GM10248 (cell line): ENCODE measurements at regions not wholly inside any gene's neighbourhood (a gene's known extent, or its start where the extent isn't known, plus 50 kb on each side); places are given as distances from the start of the nearest gene placed in this dataset.

Experiments used
- CTCF ChIA-PET: fragments of 300-600 bp; sonication (Branson Sonifier 250); formaldehyde crosslinking; extraction: SDS; loops from one replicate; lab custom pipeline; 2021; ENCODE audit warnings: antibody characterized with exemption; lab: Yijun Ruan, JAX
- POLR2A ChIA-PET: fragments of 350-650 bp; sonication (Branson Sonifier 250); formaldehyde crosslinking; extraction: SDS; loops from one replicate; lab custom pipeline; 2020; ENCODE audit warnings: antibody characterized with exemption; lab: Yijun Ruan, JAX
- DNase-seq: peaks from one replicate; pipeline ENCODE4 v3.0.0; 2012; ENCODE audit errors: extremely low spot score
- TF ChIP-seq, protein P1 (sequence below): IDR thresholded peaks from 2 replicates; pipeline ENCODE4 v1.5.1; 2012; ENCODE audit warnings: mild to moderate bottlenecking, low read depth; ENCODE audit errors: extremely low read depth, missing control alignments, control extremely low read depth

DNA sequence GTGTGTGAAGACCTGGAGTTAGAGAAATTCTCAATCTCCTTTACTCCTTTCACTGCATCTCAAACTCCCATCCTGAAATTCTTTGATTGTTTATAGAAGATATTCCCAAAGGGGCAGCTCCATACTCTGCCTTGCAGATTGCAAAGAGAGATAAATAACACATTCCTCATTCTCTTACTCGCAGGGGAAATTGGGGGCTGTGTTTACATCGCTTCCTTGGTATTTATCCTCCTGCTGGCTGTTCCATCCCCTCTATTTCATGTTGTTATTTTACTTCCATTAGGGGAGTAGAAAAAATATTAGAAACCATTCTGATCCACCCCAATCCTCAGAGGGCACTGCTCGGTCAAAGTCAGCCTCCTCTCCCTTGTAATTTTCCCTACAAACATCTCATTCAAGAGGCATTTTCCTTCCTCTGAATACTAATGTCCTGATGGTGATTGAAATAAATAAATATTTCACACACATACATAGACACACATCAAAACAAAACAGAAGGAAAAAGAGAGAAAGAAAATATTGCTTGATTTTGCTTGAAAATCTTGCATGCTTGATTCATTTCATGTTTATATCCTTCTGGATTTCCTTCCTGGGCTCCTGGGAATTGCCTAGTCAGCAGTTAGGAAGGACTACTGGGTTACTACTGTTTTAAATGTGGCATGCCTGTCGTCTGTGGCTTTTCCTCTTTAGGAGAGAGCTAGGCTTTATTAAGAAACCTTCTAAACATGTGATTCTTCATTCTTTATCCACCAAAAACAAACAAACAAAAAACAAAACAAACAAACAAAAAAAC is 420.1 kb upstream of the PAPPA start:
- TF ChIP-seq, protein P1, sequence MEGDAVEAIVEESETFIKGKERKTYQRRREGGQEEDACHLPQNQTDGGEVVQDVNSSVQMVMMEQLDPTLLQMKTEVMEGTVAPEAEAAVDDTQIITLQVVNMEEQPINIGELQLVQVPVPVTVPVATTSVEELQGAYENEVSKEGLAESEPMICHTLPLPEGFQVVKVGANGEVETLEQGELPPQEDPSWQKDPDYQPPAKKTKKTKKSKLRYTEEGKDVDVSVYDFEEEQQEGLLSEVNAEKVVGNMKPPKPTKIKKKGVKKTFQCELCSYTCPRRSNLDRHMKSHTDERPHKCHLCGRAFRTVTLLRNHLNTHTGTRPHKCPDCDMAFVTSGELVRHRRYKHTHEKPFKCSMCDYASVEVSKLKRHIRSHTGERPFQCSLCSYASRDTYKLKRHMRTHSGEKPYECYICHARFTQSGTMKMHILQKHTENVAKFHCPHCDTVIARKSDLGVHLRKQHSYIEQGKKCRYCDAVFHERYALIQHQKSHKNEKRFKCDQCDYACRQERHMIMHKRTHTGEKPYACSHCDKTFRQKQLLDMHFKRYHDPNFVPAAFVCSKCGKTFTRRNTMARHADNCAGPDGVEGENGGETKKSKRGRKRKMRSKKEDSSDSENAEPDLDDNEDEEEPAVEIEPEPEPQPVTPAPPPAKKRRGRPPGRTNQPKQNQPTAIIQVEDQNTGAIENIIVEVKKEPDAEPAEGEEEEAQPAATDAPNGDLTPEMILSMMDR: no peak
- no peak for DNase-seq
- CTCF ChIA-PET: interaction anchor here (1.3 kb wide), 1 partner anchor 28 kb away, joined by 4 read pairs; no protein-coding TSS in a partner anchor
- POLR2A ChIA-PET: no interaction called here

DNA sequence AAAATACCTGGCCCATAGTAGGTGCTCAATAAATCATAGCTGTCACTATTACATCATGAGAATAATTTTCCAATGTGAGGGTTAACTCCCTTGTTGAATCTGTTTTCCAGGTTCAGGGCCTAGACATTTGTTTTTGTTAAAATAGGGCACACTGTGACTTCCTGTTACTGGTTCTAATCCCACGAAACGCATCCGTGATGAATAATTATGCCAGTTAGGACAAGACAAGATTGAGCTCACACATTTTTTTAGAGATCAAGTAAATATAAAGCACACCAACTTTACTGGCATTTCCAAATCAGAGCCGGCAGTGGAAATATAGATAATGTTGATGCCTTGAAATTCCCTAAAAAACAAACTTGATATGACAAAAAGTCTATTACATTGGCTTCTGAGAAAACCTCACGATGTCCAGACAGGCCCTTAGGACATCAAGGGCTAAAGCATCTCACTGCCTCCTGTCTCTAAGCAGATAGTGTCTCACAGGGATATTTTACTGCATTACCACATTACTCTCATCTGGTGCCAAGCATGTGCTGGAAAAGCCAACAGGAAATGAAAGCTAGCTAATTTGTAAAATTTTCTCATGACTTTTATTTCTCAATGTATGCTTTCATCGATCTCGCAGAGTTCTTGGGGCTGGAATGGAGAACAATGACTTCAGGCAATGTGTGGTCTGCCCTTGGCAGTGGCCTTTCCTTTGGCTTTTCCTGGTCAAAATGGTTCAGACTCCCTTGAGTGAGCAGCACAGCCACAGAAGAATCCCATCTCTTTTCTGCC is 414.3 kb upstream of the PAPPA start:
- ChIA-PET POLR2A (no interaction called here), CTCF (no interaction called here)
- no peak for DNase-seq
- TF ChIP-seq, protein P1: no peak

DNA sequence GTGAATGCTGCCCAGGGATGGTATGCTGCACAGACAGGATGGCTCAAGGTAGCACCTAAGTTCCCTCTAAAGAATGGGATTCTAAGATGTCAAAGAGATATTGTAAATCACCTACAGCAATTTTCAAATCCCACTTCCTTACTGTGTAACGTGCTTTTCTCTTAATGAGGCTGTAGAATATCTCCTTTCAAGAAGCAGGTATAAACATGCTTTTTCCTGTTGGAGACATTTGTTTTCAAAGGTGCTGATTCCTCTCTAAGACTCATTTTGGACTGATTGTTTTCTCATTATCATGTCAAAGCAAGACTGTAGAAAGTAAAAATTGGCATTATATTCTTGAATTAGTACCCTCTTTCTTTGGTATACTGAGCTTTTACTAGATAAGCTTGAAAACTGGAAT is 412.6 kb upstream of the PAPPA start:
- ChIA-PET POLR2A (no interaction called here), CTCF (no interaction called here)
- TF ChIP-seq, protein P1: no peak
- no peak for DNase-seq

DNA sequence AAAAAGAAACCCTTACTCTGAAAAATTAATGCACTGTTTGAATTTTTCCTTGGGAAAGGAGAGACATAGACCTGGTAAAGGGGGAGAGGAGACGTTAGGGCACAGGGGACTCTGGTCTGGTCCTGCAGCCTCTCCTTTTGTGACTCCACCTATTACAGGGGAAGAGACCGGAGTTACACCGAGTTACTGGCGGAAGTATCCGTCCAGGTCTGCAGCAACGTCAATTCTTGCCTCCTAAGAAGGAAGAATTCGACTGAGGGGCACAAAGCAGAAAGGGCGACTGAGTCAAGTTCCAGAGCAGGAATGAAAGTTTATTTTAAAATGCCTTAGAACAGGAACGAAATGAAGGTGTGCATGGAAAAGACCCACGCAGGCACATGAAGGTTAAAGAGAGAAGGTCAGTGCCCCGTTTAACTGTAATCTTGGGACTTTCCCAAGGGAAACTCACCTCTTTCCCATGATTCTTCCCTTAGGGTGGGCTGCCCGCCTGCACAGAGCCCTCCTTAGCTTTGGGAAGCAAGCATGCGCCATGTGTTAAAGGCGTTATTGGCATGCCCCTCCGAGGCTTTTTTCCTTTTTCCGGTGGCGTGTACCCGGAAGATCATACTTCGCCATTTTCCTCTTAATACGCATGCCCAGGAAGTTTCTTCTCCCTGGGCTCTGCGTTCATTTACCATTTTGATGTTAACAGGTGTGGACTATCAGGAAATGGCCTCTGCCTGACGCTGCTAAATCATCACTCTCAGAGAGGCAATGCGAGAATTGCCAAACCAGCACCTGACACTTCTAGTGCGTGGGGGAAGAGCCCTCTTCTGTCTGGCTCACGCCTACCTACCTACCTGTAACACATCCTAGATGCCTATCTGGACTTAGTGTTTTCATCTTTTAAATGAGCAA is 409.6 kb upstream of the PAPPA start:
- ChIA-PET CTCF (no interaction called here), POLR2A (no interaction called here)
- TF ChIP-seq, protein P1: no peak
- DNase-seq: no peak

DNA sequence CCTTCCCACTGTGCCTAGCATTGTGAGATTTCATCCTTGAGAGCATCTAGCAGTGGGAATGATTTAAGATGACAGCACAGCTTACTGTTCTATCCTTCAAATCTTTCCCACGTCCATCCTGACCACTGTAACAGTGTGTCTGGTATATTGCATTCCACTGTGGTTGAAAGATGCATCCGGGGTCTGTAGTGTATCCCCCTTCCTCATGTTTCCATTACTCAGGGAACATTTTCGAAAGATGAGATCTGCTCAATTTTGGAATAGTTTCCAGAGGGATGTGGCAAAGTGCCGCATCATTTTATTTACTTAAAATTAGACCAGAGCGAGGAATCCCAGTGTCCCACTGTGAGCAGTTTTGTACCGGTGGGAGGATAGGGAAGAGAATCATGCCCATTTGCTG is 407.1 kb upstream of the PAPPA start:
- TF ChIP-seq, protein P1: no peak
- POLR2A ChIA-PET: interaction anchor here (0.8 kb wide), 1 partner anchor 447 kb away, joined by 3 read pairs; no protein-coding TSS in a partner anchor
- DNase-seq: no peak
- CTCF ChIA-PET: no interaction called here

DNA sequence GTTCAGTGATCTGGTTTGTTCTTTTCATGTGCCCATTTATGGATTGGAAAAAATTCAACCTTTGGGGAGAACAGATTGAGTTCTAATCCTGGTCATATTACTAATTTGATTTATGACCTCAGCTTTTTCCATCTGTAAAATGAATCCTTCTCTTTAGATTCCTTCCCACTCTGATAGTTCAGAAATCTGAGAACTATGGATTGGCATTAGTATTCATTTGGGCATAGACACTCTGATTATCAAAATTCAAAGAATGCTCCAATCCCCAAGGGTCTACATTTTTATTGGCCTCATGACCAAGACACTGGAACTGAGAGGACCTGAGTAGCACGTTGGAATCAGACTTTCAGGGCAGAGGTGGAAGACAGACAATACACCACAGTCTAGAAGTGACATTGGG is 405.9 kb upstream of the PAPPA start:
- ChIA-PET POLR2A (no interaction called here), CTCF (no interaction called here)
- TF ChIP-seq, protein P1: no peak
- DNase-seq: no peak
